ENCODE measurements at regions not wholly inside any gene's neighbourhood (a gene's known extent, or its start where the extent isn't known, plus 50 kb on each side); places are given as distances from the start of the nearest gene placed in this dataset.
"Not testable (repeated sequence)": the region's sequence is repeated elsewhere in the genome, so short reads cannot be mapped to it uniquely, and the experiment has no call there.

- Mint-ChIP-seq H3K4me3 (no peak overlapping the region), H3K9me3 (no peaks in the 10 kb centered on the region), H3K27ac (ENCODE audit: unreplicated experiment) (no peak overlapping the region), H3K36me3 (ENCODE audit: low read depth) (no peaks in the 10 kb centered on the region), H3K4me1 (peaks cover 13% of the 10 kb centered on the region), H3K27me3 (ENCODE audit: low read depth) (no peaks in the 10 kb centered on the region)
- TF ChIP-seq, protein P1, sequence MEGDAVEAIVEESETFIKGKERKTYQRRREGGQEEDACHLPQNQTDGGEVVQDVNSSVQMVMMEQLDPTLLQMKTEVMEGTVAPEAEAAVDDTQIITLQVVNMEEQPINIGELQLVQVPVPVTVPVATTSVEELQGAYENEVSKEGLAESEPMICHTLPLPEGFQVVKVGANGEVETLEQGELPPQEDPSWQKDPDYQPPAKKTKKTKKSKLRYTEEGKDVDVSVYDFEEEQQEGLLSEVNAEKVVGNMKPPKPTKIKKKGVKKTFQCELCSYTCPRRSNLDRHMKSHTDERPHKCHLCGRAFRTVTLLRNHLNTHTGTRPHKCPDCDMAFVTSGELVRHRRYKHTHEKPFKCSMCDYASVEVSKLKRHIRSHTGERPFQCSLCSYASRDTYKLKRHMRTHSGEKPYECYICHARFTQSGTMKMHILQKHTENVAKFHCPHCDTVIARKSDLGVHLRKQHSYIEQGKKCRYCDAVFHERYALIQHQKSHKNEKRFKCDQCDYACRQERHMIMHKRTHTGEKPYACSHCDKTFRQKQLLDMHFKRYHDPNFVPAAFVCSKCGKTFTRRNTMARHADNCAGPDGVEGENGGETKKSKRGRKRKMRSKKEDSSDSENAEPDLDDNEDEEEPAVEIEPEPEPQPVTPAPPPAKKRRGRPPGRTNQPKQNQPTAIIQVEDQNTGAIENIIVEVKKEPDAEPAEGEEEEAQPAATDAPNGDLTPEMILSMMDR (conservative IDR thresholded peaks at IDR 0.05) = no peak
- no peak for DNase-seq (ENCODE audit: low read depth, low spot score)
Measured at GRCh38 chr3:23728601-23729117, 77.1 kb upstream of the UBE2E1 start.

GRCh38 chr3:23729362-23729761 lies 76.4 kb upstream of the UBE2E1 start:
- H3K27me3 Mint-ChIP-seq (ENCODE audit: low read depth); DNase-seq (ENCODE audit: low read depth, low spot score); H3K9me3 Mint-ChIP-seq; H3K36me3 Mint-ChIP-seq (ENCODE audit: low read depth); H3K27ac Mint-ChIP-seq (ENCODE audit: unreplicated experiment); H3K4me3 Mint-ChIP-seq: not testable (repeated sequence)
- H3K4me1 Mint-ChIP-seq = peaks cover 13% of the 10 kb centered on the region

- no peaks in the 10 kb centered on the region for H3K9me3 Mint-ChIP-seq
- H3K4me1 Mint-ChIP-seq = peaks cover 6% of the 10 kb centered on the region
- TF ChIP-seq, protein P1 (conservative IDR thresholded peaks at IDR 0.05) = no peak
- no peak overlapping the region for H3K27ac Mint-ChIP-seq (ENCODE audit: unreplicated experiment)
- no peak overlapping the region for H3K4me3 Mint-ChIP-seq
- H3K27me3 Mint-ChIP-seq (ENCODE audit: low read depth) = no peaks in the 10 kb centered on the region
- DNase-seq (ENCODE audit: low read depth, low spot score) = no peak
- H3K36me3 Mint-ChIP-seq (ENCODE audit: low read depth) = no peaks in the 10 kb centered on the region
Measured at GRCh38 chr3:23734481-23734880, 71.3 kb upstream of the UBE2E1 start.

- no peak overlapping the region for H3K27ac Mint-ChIP-seq (ENCODE audit: unreplicated experiment)
- no peaks in the 10 kb centered on the region for H3K36me3 Mint-ChIP-seq (ENCODE audit: low read depth)
- H3K27me3 Mint-ChIP-seq (ENCODE audit: low read depth) = no peaks in the 10 kb centered on the region
- no peak for DNase-seq (ENCODE audit: low read depth, low spot score)
- H3K4me3 Mint-ChIP-seq = no peak overlapping the region
- H3K9me3 Mint-ChIP-seq = no peaks in the 10 kb centered on the region
- TF ChIP-seq, protein P1 (conservative IDR thresholded peaks at IDR 0.05) = no peak
- H3K4me1 Mint-ChIP-seq = peaks cover 6% of the 10 kb centered on the region
Measured at GRCh38 chr3:23735062-23735461, 70.7 kb upstream of the UBE2E1 start.

- no peaks in the 10 kb centered on the region for H3K9me3 Mint-ChIP-seq
- H3K4me1 Mint-ChIP-seq = peaks cover 6% of the 10 kb centered on the region
- no peak overlapping the region for H3K27ac Mint-ChIP-seq (ENCODE audit: unreplicated experiment)
- H3K4me3 Mint-ChIP-seq = no peak overlapping the region
- DNase-seq (ENCODE audit: low read depth, low spot score) = no peak
- H3K36me3 Mint-ChIP-seq (ENCODE audit: low read depth) = no peaks in the 10 kb centered on the region
- H3K27me3 Mint-ChIP-seq (ENCODE audit: low read depth) = peaks cover 4% of the 10 kb centered on the region
- TF ChIP-seq, protein P1 (conservative IDR thresholded peaks at IDR 0.05) = no peak
Measured at GRCh38 chr3:23735535-23736326, 70.0 kb upstream of the UBE2E1 start.

- no peaks in the 10 kb centered on the region for H3K36me3 Mint-ChIP-seq (ENCODE audit: low read depth)
Measured at GRCh38 chr3:23738944-23739343, 66.8 kb upstream of the UBE2E1 start.

More at GRCh38 chr3:23738944-23739343, 66.8 kb upstream of the UBE2E1 start:
- peaks cover 6% of the 10 kb centered on the region for H3K4me1 Mint-ChIP-seq
- H3K9me3 Mint-ChIP-seq = no peaks in the 10 kb centered on the region
- no peak overlapping the region for H3K27ac Mint-ChIP-seq (ENCODE audit: unreplicated experiment)
- peaks cover 36% of the 10 kb centered on the region for H3K27me3 Mint-ChIP-seq (ENCODE audit: low read depth)
- DNase-seq (ENCODE audit: low read depth, low spot score) = no peak
- TF ChIP-seq, protein P1 (conservative IDR thresholded peaks at IDR 0.05) = no peak
- H3K4me3 Mint-ChIP-seq = no peak overlapping the region

Measured in neural crest cell (in vitro differentiated cells).